T-helper 1 cell treated with Interleukin-12 subunit alpha and Interleukin-12 subunit beta and Interleukin-4 antibody, amounts not matched to agents 30 μg/mL and 1 μg/mL, for 36 hours (primary cell): ENCODE measurements at regions not wholly inside any gene's neighbourhood (a gene's known extent, or its start where the extent isn't known, plus 50 kb on each side); places are given as distances from the start of the nearest gene placed in this dataset.
"Not testable (repeated sequence)": the region's sequence is repeated elsewhere in the genome, so short reads cannot be mapped to it uniquely, and the experiment has no call there.

Source experiments
- H3K27ac Mint-ChIP-seq: one replicate; pipeline ENCODE4 v1.8.0; 2021; ENCODE audit warnings: mild to moderate bottlenecking, mixed read lengths
- H3K27me3 Mint-ChIP-seq: one replicate; pipeline ENCODE4 v1.8.0; 2021; ENCODE audit warnings: low read depth, mixed read lengths
- H3K36me3 Mint-ChIP-seq: one replicate; pipeline ENCODE4 v1.8.0; 2021; ENCODE audit warnings: low read depth, mixed read lengths
- H3K4me1 Mint-ChIP-seq: one replicate; pipeline ENCODE4 v1.8.0; 2021; ENCODE audit warnings: low read depth, mixed read lengths
- H3K4me3 Mint-ChIP-seq: one replicate; pipeline ENCODE4 v1.8.0; 2021; ENCODE audit warnings: mild to moderate bottlenecking, moderate library complexity, mixed read lengths
- H3K9me3 Mint-ChIP-seq: one replicate; pipeline ENCODE4 v1.8.0; 2021; ENCODE audit warnings: mixed read lengths

GRCh38 chr4:19154267-19154666 is 1097.4 kb upstream of the SLIT2 start:
- not testable (repeated sequence) for H3K27me3 Mint-ChIP-seq, H3K36me3 Mint-ChIP-seq, H3K4me3 Mint-ChIP-seq, H3K4me1 Mint-ChIP-seq, H3K27ac Mint-ChIP-seq
- peaks cover 28% of the 10 kb centered on the region for H3K9me3 Mint-ChIP-seq

GRCh38 chr4:19152264-19152663 is 1099.4 kb upstream of the SLIT2 start:
- no peaks in the 10 kb centered on the region for H3K36me3 Mint-ChIP-seq
- no peak overlapping the region for H3K4me3 Mint-ChIP-seq
- no peaks in the 10 kb centered on the region for H3K4me1 Mint-ChIP-seq
- H3K27me3 Mint-ChIP-seq, result no peaks in the 10 kb centered on the region
- H3K9me3 Mint-ChIP-seq, result peaks cover 28% of the 10 kb centered on the region
- no peak overlapping the region for H3K27ac Mint-ChIP-seq

DNA sequence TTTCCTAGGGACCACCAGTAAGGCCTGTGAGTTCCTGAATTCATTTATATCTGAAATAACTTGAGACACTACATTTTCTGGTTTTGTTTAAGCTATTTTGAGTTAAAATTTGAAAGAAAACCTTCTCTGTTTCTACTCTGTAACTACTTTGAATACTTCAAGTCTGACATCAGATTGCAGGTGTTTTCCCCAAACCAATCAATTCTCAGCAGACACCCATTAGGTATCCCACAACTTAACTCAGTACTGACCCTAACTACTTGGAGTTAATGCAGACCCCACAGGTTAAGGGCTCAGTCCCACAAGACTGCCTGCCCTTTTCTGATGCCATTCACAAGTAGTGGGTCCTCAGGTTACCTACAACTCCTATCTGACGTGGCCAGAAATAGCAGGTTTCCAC is 1100.0 kb upstream of the SLIT2 start:
- H3K27me3 Mint-ChIP-seq, result no peaks in the 10 kb centered on the region
- H3K36me3 Mint-ChIP-seq, result no peaks in the 10 kb centered on the region
- H3K4me3 Mint-ChIP-seq, result no peak overlapping the region
- no peak overlapping the region for H3K27ac Mint-ChIP-seq
- H3K4me1 Mint-ChIP-seq, result no peaks in the 10 kb centered on the region
- peaks cover 27% of the 10 kb centered on the region for H3K9me3 Mint-ChIP-seq

DNA sequence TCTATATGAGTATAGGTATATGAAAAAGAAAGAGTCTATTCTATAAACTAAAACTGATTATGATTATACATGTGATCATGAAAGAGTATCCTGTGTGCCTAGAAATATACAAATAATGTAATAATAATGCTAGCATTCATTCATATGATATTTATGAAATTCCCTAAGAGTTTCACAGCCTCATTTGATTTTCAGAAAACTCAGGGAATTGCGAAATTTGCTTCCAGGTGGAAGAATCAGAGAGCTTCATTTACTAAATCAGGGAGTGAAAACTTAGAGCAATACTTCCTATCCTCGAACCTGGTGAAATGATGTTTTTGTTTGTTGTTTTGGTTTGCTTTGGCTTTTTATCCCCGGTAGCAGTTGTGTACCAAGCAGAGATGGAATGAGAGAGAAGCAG is 1105.7 kb upstream of the SLIT2 start:
- no peak overlapping the region for H3K27ac Mint-ChIP-seq
- H3K4me3 Mint-ChIP-seq, result no peak overlapping the region
- peaks cover 8% of the 10 kb centered on the region for H3K9me3 Mint-ChIP-seq
- no peaks in the 10 kb centered on the region for H3K36me3 Mint-ChIP-seq
- H3K27me3 Mint-ChIP-seq, result no peaks in the 10 kb centered on the region
- no peaks in the 10 kb centered on the region for H3K4me1 Mint-ChIP-seq

DNA sequence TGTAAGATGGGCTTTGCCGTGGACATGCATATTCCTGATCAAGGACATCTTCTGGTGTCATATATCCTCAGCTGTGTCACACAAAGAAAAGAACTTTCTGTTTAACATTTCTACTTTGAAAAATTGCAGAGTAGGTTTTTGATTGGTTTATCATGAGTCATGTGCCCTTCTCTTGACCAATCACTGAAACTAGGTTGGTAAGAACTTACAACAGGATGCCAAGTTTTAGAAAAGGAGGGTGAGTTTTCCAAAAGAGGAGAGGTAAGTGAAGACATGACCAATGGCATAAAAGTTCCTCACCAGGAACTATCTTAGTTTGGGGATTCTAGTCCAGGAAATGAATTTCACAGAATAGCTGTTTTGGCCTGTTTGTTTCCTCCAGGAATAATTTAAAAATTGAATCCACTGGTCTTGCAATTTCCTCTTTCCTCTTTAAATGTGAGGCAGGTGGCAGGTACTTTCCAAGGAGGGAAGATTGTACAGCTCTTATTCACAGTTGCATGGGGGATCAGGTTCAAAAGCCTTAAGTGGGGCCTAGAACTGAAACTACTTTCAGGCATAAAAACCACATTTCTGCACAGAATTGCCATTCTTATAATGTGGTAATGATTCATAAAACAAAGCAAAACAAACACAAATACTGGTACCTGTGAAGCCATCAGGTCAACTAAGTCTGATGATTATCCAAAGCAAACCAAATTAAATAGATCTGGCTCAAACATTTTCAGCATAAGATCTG is 1114.5 kb upstream of the LCORL start:
- Mint-ChIP-seq H3K36me3 (no peaks in the 10 kb centered on the region), H3K4me3 (no peak overlapping the region), H3K9me3 (peaks cover 29% of the 10 kb centered on the region), H3K4me1 (no peaks in the 10 kb centered on the region), H3K27ac (no peak overlapping the region), H3K27me3 (no peaks in the 10 kb centered on the region)

GRCh38 chr4:19134685-19135084 is 1113.1 kb upstream of the LCORL start:
- no peak overlapping the region for H3K27ac Mint-ChIP-seq
- H3K27me3 Mint-ChIP-seq, result no peaks in the 10 kb centered on the region
- no peaks in the 10 kb centered on the region for H3K36me3 Mint-ChIP-seq
- no peaks in the 10 kb centered on the region for H3K4me1 Mint-ChIP-seq
- peaks cover 25% of the 10 kb centered on the region for H3K9me3 Mint-ChIP-seq
- H3K4me3 Mint-ChIP-seq, result no peak overlapping the region

GRCh38 chr4:19133315-19133714 is 1111.8 kb upstream of the LCORL start:
- Mint-ChIP-seq H3K36me3 (no peaks in the 10 kb centered on the region), H3K4me3 (no peak overlapping the region), H3K27me3 (no peaks in the 10 kb centered on the region), H3K9me3 (peaks cover 21% of the 10 kb centered on the region), H3K27ac (no peak overlapping the region), H3K4me1 (no peaks in the 10 kb centered on the region)

GRCh38 chr4:19130866-19131265 is 1109.3 kb upstream of the LCORL start:
- no peaks in the 10 kb centered on the region for H3K4me1 Mint-ChIP-seq
- H3K9me3 Mint-ChIP-seq, result peaks cover 9% of the 10 kb centered on the region
- H3K27me3 Mint-ChIP-seq, result no peaks in the 10 kb centered on the region
- no peak overlapping the region for H3K27ac Mint-ChIP-seq
- no peak overlapping the region for H3K4me3 Mint-ChIP-seq
- no peaks in the 10 kb centered on the region for H3K36me3 Mint-ChIP-seq

DNA sequence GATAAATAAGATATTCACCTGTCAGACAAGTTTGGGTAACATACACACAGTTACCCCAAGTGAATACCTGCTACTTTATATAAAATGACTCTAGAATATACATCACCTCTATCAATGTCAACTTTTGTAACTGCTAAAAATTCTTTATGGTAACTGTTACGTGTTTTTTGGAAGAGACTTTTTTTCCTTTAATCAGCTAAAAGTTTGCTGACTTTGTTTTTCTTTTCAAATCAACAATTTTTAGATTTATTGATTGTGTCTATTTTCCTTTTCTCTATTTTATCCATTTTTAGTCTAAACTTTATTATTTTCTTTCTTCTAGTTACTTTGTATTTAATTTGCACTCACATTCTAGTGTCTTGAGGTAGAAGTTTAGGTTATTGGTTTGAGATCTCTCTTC is 1106.6 kb upstream of the LCORL start:
- H3K4me3 Mint-ChIP-seq, result no peak overlapping the region
- no peaks in the 10 kb centered on the region for H3K36me3 Mint-ChIP-seq
- no peak overlapping the region for H3K27ac Mint-ChIP-seq
- no peaks in the 10 kb centered on the region for H3K4me1 Mint-ChIP-seq
- H3K9me3 Mint-ChIP-seq, result peaks cover 13% of the 10 kb centered on the region
- H3K27me3 Mint-ChIP-seq, result no peaks in the 10 kb centered on the region

DNA sequence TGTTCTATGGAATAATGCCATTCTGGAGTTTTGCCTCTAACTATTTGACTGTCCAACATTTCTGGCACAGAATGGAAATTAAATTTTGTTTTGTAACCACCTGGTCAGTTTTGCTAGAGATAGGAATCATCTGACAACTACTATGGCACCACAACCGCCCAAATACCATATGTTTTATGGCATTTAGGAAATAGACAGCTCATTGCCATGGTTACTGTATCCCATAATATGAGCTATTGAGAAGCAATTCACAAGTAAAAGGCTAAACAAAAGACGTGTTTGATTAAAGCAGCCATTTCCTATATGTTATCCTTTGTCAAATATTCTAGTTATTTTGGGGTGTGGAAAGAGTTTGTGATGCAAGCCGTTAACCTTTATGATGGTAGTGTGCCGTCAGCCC is 1105.3 kb upstream of the LCORL start:
- Mint-ChIP-seq H3K4me3 (no peak overlapping the region), H3K4me1 (no peaks in the 10 kb centered on the region), H3K27me3 (no peaks in the 10 kb centered on the region), H3K36me3 (no peaks in the 10 kb centered on the region), H3K9me3 (peaks cover 16% of the 10 kb centered on the region), H3K27ac (no peak overlapping the region)

DNA sequence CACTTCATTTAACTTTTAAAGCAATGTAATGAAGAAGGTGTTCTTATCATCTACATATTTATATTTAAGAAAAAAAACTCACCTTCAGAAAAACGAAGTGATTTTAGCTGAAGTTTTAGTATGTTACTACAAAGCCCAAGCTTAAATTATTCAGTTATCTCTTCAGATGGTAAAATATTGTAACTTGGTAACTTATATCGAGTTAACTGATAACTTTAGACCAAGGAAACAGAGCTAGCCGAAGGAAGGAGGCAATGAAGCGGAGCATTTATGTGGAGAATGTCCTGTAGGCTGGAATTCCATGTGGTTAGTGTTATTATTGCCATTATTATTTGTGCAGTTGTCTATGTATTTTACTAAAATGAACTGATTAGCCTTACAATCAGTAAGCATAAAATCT is 1102.1 kb upstream of the LCORL start:
- H3K4me1 Mint-ChIP-seq, result no peaks in the 10 kb centered on the region
- no peak overlapping the region for H3K4me3 Mint-ChIP-seq
- no peaks in the 10 kb centered on the region for H3K27me3 Mint-ChIP-seq
- peaks cover 12% of the 10 kb centered on the region for H3K9me3 Mint-ChIP-seq
- H3K27ac Mint-ChIP-seq, result no peak overlapping the region
- no peaks in the 10 kb centered on the region for H3K36me3 Mint-ChIP-seq

DNA sequence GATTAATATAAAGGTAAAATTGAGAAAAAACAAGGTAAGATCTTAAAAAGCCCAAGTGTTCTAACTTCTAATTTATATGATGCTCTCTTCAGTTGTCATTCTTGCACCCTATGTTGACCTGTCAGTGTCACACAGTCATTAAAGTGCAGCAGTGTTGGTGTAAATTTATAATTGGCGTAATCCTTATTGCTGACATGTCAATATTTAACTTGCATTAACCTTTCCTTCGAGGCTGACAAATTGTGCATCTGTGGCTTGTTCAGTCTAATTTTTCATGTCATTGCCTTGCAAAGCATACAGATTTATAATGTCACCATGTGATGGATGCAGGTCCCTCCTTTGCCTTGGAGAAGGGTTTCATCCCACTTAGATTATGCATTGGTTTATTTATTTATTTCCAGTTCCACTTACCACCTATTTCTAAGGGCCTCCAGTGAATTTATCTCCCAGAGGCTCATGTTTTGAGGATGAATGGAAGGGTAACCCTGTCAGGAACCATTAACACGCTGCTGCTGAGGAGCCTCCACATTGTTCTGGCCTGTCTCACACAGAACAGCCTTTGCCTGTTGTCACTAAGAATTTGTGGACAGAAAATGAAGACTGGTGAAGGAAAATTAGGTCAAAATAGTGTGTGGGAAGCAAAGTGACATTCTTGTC is 1098.5 kb upstream of the LCORL start:
- H3K4me1 Mint-ChIP-seq, result no peaks in the 10 kb centered on the region
- H3K27ac Mint-ChIP-seq, result no peak overlapping the region
- no peaks in the 10 kb centered on the region for H3K27me3 Mint-ChIP-seq
- no peak overlapping the region for H3K4me3 Mint-ChIP-seq
- peaks cover 10% of the 10 kb centered on the region for H3K9me3 Mint-ChIP-seq
- H3K36me3 Mint-ChIP-seq, result no peaks in the 10 kb centered on the region

DNA sequence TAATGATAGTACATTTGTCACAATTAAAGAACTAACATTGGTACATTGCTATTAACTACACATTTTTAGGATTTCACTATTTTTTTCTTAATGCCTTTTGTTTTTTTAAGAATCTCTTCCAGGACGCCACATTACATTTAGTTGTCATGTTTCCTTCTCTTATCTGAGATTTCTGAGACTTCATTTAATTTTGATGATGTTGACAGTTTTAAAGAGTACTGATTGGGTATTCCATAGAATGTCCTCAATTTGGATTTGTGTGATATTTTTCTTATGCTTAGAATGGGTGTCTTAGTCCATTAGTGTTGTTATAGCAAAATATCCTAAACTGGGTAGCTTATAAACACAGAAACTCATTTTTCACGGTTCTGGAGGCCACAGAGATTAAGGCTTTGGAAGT is 1095.5 kb upstream of the LCORL start:
- H3K4me3 Mint-ChIP-seq, result no peak overlapping the region
- no peak overlapping the region for H3K27ac Mint-ChIP-seq
- no peaks in the 10 kb centered on the region for H3K4me1 Mint-ChIP-seq
- H3K9me3 Mint-ChIP-seq, result peaks cover 7% of the 10 kb centered on the region
- no peaks in the 10 kb centered on the region for H3K36me3 Mint-ChIP-seq
- no peaks in the 10 kb centered on the region for H3K27me3 Mint-ChIP-seq

- peaks cover 10% of the 10 kb centered on the region for H3K9me3 Mint-ChIP-seq
- H3K36me3 Mint-ChIP-seq, result no peaks in the 10 kb centered on the region
- H3K27ac Mint-ChIP-seq, result no peak overlapping the region
- no peaks in the 10 kb centered on the region for H3K4me1 Mint-ChIP-seq
- H3K4me3 Mint-ChIP-seq, result no peak overlapping the region
- H3K27me3 Mint-ChIP-seq, result no peaks in the 10 kb centered on the region
Observed at GRCh38 chr4:19104176-19104575, 1082.6 kb upstream of the LCORL start.

- Mint-ChIP-seq H3K4me3 (no peak overlapping the region), H3K36me3 (no peaks in the 10 kb centered on the region), H3K4me1 (no peaks in the 10 kb centered on the region), H3K27me3 (no peaks in the 10 kb centered on the region), H3K27ac (no peak overlapping the region), H3K9me3 (peaks cover 7% of the 10 kb centered on the region)
Observed at GRCh38 chr4:19095491-19096046, 1074.0 kb upstream of the LCORL start.
